LNCAP (cell line): ENCODE measurements at regions not wholly inside any gene's neighbourhood (a gene's known extent, or its start where the extent isn't known, plus 50 kb on each side); places are given as distances from the start of the nearest gene placed in this dataset.

ENCODE experiments used
- CTCF ChIP-seq: fragments of 450-650 bp; IDR thresholded peaks from 2 replicates; pipeline ENCODE4 v1.5.1; 2017; ENCODE audit warnings: mild to moderate bottlenecking

- no peak for TF ChIP-seq CTCF
Measured at GRCh38 chr2:216796115-216796840, 63.6 kb downstream of the TNP1 start.

GRCh38 chr2:216793386-216793785 lies 66.5 kb downstream of the TNP1 start:
- no peak for TF ChIP-seq CTCF

- no peak for TF ChIP-seq CTCF
Measured at GRCh38 chr2:216792222-216793021, 67.4 kb downstream of the TNP1 start.

- no peak for TF ChIP-seq CTCF
Measured at GRCh38 chr2:216791303-216791702, 68.6 kb downstream of the TNP1 start.

GRCh38 chr2:216789081-216789480 lies 70.8 kb downstream of the TNP1 start:
- TF ChIP-seq CTCF, result no peak

- TF ChIP-seq CTCF, result no peak
Measured at GRCh38 chr2:216787851-216788540, 71.9 kb downstream of the TNP1 start.

GRCh38 chr2:216786676-216787075 lies 73.2 kb downstream of the TNP1 start:
- no peak for TF ChIP-seq CTCF
